ENCODE measurements at regions not wholly inside any gene's neighbourhood (a gene's known extent, or its start where the extent isn't known, plus 50 kb on each side); places are given as distances from the start of the nearest gene placed in this dataset.

DNA sequence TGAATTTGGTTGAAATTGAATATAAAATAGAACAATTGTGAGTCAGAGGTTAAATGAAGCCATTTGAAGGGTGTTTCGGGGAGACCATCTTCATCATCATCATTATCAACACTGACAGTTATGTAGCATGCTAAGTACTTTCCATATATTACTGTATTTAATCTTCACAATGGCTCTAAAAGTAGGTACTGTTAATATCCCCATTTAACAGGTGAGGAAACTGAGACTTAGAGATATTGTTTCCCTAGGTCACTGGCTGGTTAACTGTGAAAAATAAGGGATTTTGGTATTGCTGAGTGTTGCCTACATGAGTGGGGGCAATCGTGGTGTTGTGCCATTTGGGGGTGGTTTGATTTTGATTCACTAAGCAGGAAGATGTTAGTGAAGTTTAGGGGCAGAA is 100.3 kb downstream of the TBX19 start:
- TF ChIP-seq SIN3A (IDR thresholded peaks at IDR 0.05; ENCODE audit: borderline replicate concordance, insufficient read depth, low read length), result no peak
- TF ChIP-seq, protein P1, sequence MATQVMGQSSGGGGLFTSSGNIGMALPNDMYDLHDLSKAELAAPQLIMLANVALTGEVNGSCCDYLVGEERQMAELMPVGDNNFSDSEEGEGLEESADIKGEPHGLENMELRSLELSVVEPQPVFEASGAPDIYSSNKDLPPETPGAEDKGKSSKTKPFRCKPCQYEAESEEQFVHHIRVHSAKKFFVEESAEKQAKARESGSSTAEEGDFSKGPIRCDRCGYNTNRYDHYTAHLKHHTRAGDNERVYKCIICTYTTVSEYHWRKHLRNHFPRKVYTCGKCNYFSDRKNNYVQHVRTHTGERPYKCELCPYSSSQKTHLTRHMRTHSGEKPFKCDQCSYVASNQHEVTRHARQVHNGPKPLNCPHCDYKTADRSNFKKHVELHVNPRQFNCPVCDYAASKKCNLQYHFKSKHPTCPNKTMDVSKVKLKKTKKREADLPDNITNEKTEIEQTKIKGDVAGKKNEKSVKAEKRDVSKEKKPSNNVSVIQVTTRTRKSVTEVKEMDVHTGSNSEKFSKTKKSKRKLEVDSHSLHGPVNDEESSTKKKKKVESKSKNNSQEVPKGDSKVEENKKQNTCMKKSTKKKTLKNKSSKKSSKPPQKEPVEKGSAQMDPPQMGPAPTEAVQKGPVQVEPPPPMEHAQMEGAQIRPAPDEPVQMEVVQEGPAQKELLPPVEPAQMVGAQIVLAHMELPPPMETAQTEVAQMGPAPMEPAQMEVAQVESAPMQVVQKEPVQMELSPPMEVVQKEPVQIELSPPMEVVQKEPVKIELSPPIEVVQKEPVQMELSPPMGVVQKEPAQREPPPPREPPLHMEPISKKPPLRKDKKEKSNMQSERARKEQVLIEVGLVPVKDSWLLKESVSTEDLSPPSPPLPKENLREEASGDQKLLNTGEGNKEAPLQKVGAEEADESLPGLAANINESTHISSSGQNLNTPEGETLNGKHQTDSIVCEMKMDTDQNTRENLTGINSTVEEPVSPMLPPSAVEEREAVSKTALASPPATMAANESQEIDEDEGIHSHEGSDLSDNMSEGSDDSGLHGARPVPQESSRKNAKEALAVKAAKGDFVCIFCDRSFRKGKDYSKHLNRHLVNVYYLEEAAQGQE (IDR thresholded peaks at IDR 0.05; ENCODE audit: insufficient read depth in 1 of 2, low read depth in 2 of 2, low read length in 2 of 2), result no peak
- no peak for TF ChIP-seq POLR2AphosphoS5 (IDR thresholded peaks at IDR 0.05; ENCODE audit: low read depth, low read length)
